ENCODE measurements at regions not wholly inside any gene's neighbourhood (a gene's known extent, or its start where the extent isn't known, plus 50 kb on each side); places are given as distances from the start of the nearest gene placed in this dataset.

DNA sequence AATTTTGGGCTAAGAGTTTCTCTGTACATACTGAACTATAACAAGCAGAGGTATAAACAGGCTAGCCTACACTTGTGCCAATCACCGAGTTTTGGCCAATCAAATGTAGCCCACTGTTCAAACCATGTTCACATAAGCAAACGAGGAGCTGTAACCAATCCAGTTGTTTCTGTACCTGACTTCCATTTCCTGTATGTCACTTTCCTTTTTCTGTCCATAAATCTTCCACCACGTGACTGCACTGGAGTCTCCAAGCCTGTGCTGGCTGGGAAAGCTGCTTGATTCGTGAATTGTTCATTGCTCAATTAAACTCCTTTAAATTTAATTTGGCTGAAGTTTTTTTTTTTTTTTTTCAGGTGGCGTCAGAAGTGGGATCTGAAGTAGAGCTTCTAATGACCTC lies 332.9 kb downstream of the RNF144B start:
- H3K36me3 ChIP-seq (ENCODE audit: control insufficient read depth, insufficient read depth, low read length): no peaks in the 10 kb centered on the region
- no peak overlapping the region for H2BK5ac ChIP-seq (ENCODE audit: low read depth, low read length, poor library complexity, severe bottlenecking)
- H2AFZ ChIP-seq (replicated peaks; ENCODE audit: low read length, poor library complexity): no peak overlapping the region
- BruUV-seq (replicated peaks): no TSS peak
- CTCF ChIA-PET: no interaction called here
- no peaks in the 10 kb centered on the region for H3K79me1 ChIP-seq (ENCODE audit: low read depth in 1 of 2, low read length in 2 of 2)
- H2BK120ac ChIP-seq (ENCODE audit: low read depth, low read length): no peak overlapping the region
- H2BK20ac ChIP-seq (ENCODE audit: low read depth, low read length): no peak overlapping the region
- no peak overlapping the region for H4K5ac ChIP-seq (ENCODE audit: low read depth, low read length)
- no peak overlapping the region for H3K27ac ChIP-seq (ENCODE audit: insufficient read depth, low read length)
- H3K4me1 ChIP-seq (ENCODE audit: control insufficient read depth, insufficient read depth, low read length): no peaks in the 10 kb centered on the region
- no peak overlapping the region for H3K23ac ChIP-seq (ENCODE audit: low read depth, low read length)
- H2AK5ac ChIP-seq (ENCODE audit: low read depth, low read length): no peak overlapping the region
- H3K4me2 ChIP-seq (ENCODE audit: low read depth, low read length): no peak overlapping the region
- intact Hi-C loops (cut with micrococcal nuclease): no loop called here
- in situ Hi-C loops (cut with MboI; ENCODE audit: low sequenced_read_pairs): no loop called here
- no peak overlapping the region for H3K14ac ChIP-seq (replicated peaks; ENCODE audit: low read depth, low read length)
- no peak overlapping the region for H2BK15ac ChIP-seq (ENCODE audit: low read depth, low read length)
- 17% methylated on average over 2 of the region's 5 CpGs; no CpG with 5 or more reads in 1 of the 2 experiments for WGBS, 2 experiments (ENCODE audit: extremely low coverage in 2 of 2, insufficient read length in 1 of 2)
- dilution Hi-C loops (cut with HindIII; ENCODE audit: low sequenced_read_pairs, unreplicated experiment): no loop called here
- no peak overlapping the region for H3K56ac ChIP-seq (ENCODE audit: extremely low read depth, insufficient read depth, low read length)
- DNase-seq: no peak
- TF ChIP-seq, protein P1, sequence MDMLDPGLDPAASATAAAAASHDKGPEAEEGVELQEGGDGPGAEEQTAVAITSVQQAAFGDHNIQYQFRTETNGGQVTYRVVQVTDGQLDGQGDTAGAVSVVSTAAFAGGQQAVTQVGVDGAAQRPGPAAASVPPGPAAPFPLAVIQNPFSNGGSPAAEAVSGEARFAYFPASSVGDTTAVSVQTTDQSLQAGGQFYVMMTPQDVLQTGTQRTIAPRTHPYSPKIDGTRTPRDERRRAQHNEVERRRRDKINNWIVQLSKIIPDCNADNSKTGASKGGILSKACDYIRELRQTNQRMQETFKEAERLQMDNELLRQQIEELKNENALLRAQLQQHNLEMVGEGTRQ (IDR thresholded peaks at IDR 0.05; ENCODE audit: low read depth, low read length): no peak
- TF ChIP-seq MAZ (IDR thresholded peaks at IDR 0.05; ENCODE audit: borderline replicate concordance, low read depth, low read length): no peak
- TF ChIP-seq FOS (IDR thresholded peaks at IDR 0.05; ENCODE audit: low read depth, low read length): no peak
- TF ChIP-seq MAFK (IDR thresholded peaks at IDR 0.05; ENCODE audit: low read depth, low read length): no peak
- no peak for TF ChIP-seq BHLHE40 (IDR thresholded peaks at IDR 0.05; ENCODE audit: low read depth, low read length)
- TF ChIP-seq CEBPB (IDR thresholded peaks at IDR 0.05; ENCODE audit: low read depth, low read length): no peak
- no peak for TF ChIP-seq CHD1 (IDR thresholded peaks at IDR 0.05; ENCODE audit: low read depth, low read length)
- TF ChIP-seq POLR2A (IDR thresholded peaks at IDR 0.05; ENCODE audit: low read depth, low read length): no peak
- H3K4me3 ChIP-seq (ENCODE audit: insufficient read depth, low read depth, low read length): no peak overlapping the region
- no peaks in the 10 kb centered on the region for H3K9me1 ChIP-seq (ENCODE audit: insufficient read depth, low read length)
- no peaks in the 10 kb centered on the region for H4K20me1 ChIP-seq (ENCODE audit: insufficient read depth, low read length)
- no peak overlapping the region for H4K91ac ChIP-seq (ENCODE audit: insufficient read depth, low read depth, low read length)
- H3K27me3 ChIP-seq (ENCODE audit: control insufficient read depth, insufficient read depth, low read length): no peaks in the 10 kb centered on the region
- H4K8ac ChIP-seq (ENCODE audit: low read depth in 2 of 2, low read length in 2 of 2): no peak overlapping the region
- no peak for ATAC-seq (ENCODE audit: low read depth)
- no peak overlapping the region for H3K18ac ChIP-seq (ENCODE audit: low read depth, low read length)
- no peak overlapping the region for H3K4ac ChIP-seq (ENCODE audit: low read depth, low read length)
- H3K9ac ChIP-seq (ENCODE audit: low read depth, low read length): no peak overlapping the region
- H2AK9ac ChIP-seq (replicated peaks; ENCODE audit: low read depth, low read length, poor library complexity): no peak overlapping the region
- no peaks in the 10 kb centered on the region for H3K9me3 ChIP-seq (ENCODE audit: control insufficient read depth, insufficient read depth, low read length)
- POLR2A ChIA-PET (ENCODE audit: unreplicated experiment): no interaction called here

All from IMR-90 (cell line).